ENCODE measurements at regions not wholly inside any gene's neighbourhood (a gene's known extent, or its start where the extent isn't known, plus 50 kb on each side); places are given as distances from the start of the nearest gene placed in this dataset.

DNA sequence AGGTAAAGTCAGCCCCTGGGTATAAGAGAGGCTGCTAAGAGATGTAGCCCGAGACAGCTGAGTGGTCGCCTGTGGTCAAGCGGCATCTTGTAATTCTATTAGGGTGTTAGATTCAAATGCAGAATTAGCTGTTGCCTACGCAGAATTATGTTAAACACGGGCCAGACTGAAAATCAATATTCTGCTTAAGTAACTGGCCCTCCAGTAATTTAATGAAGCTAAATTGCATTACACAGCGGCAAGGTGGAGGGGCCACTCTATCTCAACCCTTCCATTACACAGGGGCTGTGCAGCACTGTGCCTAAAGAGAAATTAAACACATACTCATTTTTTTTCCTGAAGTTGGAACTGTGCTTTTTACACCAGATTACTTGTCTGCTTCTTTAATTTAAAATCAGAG is 448.5 kb upstream of the MGMT start:
- TF ChIP-seq, protein P1, sequence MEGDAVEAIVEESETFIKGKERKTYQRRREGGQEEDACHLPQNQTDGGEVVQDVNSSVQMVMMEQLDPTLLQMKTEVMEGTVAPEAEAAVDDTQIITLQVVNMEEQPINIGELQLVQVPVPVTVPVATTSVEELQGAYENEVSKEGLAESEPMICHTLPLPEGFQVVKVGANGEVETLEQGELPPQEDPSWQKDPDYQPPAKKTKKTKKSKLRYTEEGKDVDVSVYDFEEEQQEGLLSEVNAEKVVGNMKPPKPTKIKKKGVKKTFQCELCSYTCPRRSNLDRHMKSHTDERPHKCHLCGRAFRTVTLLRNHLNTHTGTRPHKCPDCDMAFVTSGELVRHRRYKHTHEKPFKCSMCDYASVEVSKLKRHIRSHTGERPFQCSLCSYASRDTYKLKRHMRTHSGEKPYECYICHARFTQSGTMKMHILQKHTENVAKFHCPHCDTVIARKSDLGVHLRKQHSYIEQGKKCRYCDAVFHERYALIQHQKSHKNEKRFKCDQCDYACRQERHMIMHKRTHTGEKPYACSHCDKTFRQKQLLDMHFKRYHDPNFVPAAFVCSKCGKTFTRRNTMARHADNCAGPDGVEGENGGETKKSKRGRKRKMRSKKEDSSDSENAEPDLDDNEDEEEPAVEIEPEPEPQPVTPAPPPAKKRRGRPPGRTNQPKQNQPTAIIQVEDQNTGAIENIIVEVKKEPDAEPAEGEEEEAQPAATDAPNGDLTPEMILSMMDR (IDR thresholded peaks at IDR 0.05): no peak
- TF ChIP-seq POLR2A (IDR thresholded peaks at IDR 0.05): no peak
